ENCODE measurements at regions not wholly inside any gene's neighbourhood (a gene's known extent, or its start where the extent isn't known, plus 50 kb on each side); places are given as distances from the start of the nearest gene placed in this dataset.

DNA sequence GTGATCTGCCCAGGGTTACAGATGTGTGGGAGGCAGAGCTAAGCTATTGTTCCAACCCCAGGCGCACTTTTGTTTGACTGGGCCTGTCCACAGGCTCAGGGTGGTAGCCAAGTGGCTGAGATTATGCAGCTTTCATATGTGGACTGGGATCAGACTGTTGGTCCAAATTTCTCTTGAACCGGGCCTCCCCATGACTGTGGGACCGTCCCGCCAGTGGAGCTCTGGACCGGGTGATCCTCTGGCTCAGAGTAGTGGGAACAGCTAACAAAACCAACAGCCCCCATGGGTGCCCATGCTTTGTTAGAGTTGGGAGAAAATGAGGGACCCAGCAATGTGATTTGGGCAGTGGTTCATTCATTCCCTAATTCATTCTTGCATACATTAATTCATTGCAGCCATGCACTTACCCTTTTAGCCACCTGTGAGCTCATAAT lies 86.8 kb upstream of the HS6ST1 start:
- no peaks in the 10 kb centered on the region for H3K36me3 ChIP-seq (ENCODE audit: low read depth)
- H3K27me3 ChIP-seq (ENCODE audit: insufficient read depth, poor library complexity, severe bottlenecking), result no peaks in the 10 kb centered on the region
- no peak overlapping the region for H3K27ac ChIP-seq (ENCODE audit: poor library complexity, severe bottlenecking)
- DNase-seq (ENCODE audit: low spot score) (no peak), ATAC-seq (ENCODE audit: low read depth) (no peak)
- TF ChIP-seq, protein P1, sequence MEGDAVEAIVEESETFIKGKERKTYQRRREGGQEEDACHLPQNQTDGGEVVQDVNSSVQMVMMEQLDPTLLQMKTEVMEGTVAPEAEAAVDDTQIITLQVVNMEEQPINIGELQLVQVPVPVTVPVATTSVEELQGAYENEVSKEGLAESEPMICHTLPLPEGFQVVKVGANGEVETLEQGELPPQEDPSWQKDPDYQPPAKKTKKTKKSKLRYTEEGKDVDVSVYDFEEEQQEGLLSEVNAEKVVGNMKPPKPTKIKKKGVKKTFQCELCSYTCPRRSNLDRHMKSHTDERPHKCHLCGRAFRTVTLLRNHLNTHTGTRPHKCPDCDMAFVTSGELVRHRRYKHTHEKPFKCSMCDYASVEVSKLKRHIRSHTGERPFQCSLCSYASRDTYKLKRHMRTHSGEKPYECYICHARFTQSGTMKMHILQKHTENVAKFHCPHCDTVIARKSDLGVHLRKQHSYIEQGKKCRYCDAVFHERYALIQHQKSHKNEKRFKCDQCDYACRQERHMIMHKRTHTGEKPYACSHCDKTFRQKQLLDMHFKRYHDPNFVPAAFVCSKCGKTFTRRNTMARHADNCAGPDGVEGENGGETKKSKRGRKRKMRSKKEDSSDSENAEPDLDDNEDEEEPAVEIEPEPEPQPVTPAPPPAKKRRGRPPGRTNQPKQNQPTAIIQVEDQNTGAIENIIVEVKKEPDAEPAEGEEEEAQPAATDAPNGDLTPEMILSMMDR (IDR thresholded peaks at IDR 0.05; ENCODE audit: poor library complexity, severe bottlenecking), result no peak
- H3K4me3 ChIP-seq (ENCODE audit: severe bottlenecking), result no peak overlapping the region
- H3K4me1 ChIP-seq (ENCODE audit: insufficient read depth, poor library complexity, severe bottlenecking), result peaks cover 11% of the 10 kb centered on the region
- H3K9me3 ChIP-seq (ENCODE audit: severe bottlenecking), result no peaks in the 10 kb centered on the region

DNA sequence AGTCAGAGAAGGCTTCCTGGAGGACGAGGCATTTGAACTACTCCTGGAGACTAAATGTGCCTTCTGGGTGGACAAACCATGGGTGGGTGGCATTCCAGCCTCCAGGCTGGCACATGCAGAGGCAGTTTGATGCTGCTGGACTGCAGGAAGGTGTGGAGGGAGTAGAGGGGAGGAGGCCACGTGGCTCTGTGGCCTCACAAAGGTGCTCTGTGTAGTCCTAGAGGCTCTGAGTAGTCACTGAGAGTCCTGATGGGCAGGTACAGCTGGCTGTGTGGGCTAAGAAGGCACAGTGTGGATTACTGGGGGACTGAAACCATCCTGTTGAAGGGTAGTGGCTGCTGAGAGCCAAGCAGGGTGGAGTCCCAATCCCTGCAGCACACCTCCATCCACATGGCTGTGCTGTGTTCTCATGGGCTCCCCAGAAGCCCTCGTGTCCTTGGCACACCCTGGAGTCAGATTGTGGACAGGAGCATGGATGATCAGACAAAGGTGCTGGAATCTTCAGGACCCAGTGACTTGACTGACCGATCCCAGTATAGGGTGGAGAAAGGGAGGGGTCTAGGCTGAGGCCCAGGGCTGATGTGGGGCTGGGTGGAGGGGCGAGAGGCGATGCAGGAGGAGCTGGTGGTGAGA lies 87.4 kb upstream of the HS6ST1 start:
- H3K36me3 ChIP-seq (ENCODE audit: low read depth), result no peaks in the 10 kb centered on the region
- H3K9me3 ChIP-seq (ENCODE audit: severe bottlenecking), result no peaks in the 10 kb centered on the region
- H3K4me1 ChIP-seq (ENCODE audit: insufficient read depth, poor library complexity, severe bottlenecking), result peaks cover 11% of the 10 kb centered on the region
- TF ChIP-seq, protein P1 (IDR thresholded peaks at IDR 0.05; ENCODE audit: poor library complexity, severe bottlenecking), result no peak
- no peaks in the 10 kb centered on the region for H3K27me3 ChIP-seq (ENCODE audit: insufficient read depth, poor library complexity, severe bottlenecking)
- DNase-seq (ENCODE audit: low spot score) (no peak), ATAC-seq (ENCODE audit: low read depth) (no peak; the same call in 2 of the 3 replicates)
- H3K27ac ChIP-seq (ENCODE audit: poor library complexity, severe bottlenecking), result no peak overlapping the region
- H3K4me3 ChIP-seq (ENCODE audit: severe bottlenecking), result no peak overlapping the region

DNA sequence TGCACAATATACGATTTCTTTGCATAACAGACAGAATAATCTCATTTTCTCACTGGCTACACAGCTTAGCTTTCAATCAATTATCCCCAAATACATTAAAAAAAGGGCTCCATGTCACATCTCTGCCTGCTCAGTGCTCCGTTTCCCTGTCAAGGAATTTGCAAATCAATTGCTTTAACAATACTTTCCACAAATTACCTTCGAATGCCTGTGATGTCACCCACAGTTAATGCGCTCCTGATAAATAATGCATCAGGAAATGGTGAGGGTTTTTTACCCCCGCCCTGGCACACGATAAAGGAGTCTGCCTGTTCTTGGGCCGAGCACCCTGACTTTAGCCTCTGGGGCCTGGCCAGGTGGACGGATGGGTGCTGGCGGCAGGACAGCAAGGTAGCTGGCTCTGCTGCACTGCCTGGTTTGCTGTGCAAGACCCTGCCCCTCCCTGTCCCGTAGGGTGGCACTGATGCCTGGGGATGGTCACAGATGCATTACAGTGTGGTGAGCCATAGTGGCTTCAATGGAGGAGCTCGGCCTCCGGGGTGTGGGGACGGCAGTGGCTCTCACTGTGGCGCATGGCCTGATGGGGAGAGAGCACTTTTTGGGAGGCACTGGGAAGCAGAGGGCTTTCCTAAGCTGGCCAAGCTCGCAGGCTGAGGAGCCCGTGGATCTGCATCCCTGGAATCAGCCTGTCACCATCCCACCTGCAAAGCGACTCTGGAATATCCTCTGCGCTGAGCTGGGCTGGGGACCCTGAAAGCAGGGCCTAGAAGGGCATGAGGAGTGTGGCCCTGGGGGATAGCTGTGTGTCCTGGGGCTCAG lies 88.3 kb upstream of the HS6ST1 start:
- Histone ChIP-seq H3K27ac (ENCODE audit: poor library complexity, severe bottlenecking) (no peak overlapping the region), H3K4me1 (ENCODE audit: insufficient read depth, poor library complexity, severe bottlenecking) (peaks cover 11% of the 10 kb centered on the region), H3K9me3 (ENCODE audit: severe bottlenecking) (no peaks in the 10 kb centered on the region), H3K4me3 (ENCODE audit: severe bottlenecking) (no peak overlapping the region), H3K36me3 (ENCODE audit: low read depth) (no peaks in the 10 kb centered on the region), H3K27me3 (ENCODE audit: insufficient read depth, poor library complexity, severe bottlenecking) (no peaks in the 10 kb centered on the region)
- DNase-seq (ENCODE audit: low spot score) (peak; percentile 23), ATAC-seq (ENCODE audit: low read depth) (no peak)
- TF ChIP-seq, protein P1 (IDR thresholded peaks at IDR 0.05; ENCODE audit: poor library complexity, severe bottlenecking), result no peak

DNA sequence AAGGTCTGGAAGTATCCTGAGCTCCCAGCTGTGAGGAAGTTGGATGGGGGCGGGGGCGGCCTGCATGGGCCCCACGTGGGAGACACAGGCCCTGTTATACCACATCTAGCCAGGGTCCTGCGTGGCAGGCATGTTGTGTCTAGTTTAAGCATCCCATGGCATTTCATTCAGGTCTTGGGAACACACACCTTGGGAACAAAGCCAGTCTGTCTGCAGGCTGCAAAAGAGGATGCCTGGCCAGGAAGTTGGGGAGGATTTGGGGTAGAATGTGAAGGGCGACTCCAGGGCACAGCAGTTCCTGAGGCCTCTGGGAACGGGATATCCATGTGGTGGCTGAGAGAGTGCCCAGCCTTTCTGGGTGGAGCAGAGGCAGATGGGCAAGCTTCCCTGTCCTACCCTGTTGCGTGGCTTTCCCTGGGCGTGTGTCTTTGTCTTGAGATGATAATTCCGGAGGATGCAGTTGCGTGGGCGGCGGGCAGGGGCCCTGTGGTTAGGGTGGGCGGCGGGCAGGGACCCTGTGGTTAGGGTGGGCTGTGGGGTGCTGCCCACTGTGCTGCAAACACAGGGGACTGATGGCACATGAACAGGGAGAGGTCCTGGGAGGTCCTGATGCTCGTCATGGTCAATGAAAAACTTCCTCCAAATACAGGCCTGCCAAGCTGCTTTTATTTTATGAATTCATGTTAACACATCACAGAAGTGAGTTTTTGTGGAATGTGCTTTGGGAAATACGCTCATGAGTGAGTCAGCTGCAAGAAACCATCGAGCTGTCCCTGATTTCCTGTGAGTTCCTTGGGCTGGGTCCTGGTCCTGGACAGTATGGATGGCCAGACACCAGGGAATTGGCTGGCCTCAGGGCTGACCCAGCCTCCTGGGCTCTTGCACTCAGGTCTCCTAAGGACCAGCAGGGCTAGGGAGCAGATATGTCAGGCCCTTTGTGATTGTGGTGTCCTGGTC lies 90.0 kb upstream of the HS6ST1 start:
- peak; percentile 59 for ATAC-seq (ENCODE audit: low read depth)

More for the DNA sequence above, 90.0 kb upstream of the HS6ST1 start:
- peak overlapping the region; percentile 42 for H3K27ac ChIP-seq (ENCODE audit: poor library complexity, severe bottlenecking)
- H3K4me1 ChIP-seq (ENCODE audit: insufficient read depth, poor library complexity, severe bottlenecking), result peaks cover 11% of the 10 kb centered on the region
- DNase-seq (ENCODE audit: low spot score), result peak; percentile 29
- no peaks in the 10 kb centered on the region for H3K27me3 ChIP-seq (ENCODE audit: insufficient read depth, poor library complexity, severe bottlenecking)
- no peaks in the 10 kb centered on the region for H3K9me3 ChIP-seq (ENCODE audit: severe bottlenecking)
- H3K36me3 ChIP-seq (ENCODE audit: low read depth), result no peaks in the 10 kb centered on the region
- no peak overlapping the region for H3K4me3 ChIP-seq (ENCODE audit: severe bottlenecking)
- TF ChIP-seq, protein P1 (IDR thresholded peaks at IDR 0.05; ENCODE audit: poor library complexity, severe bottlenecking), result no peak
